BJ (cell line): ENCODE measurements at regions not wholly inside any gene's neighbourhood (a gene's known extent, or its start where the extent isn't known, plus 50 kb on each side); places are given as distances from the start of the nearest gene placed in this dataset.

ENCODE experiments used
- CTCF ChIA-PET: fragments of 350-600 bp; formaldehyde crosslinking; extraction: SDS; loops from one replicate; lab custom pipeline; 2021; ENCODE audit warnings: antibody characterized with exemption, inconsistent platforms; lab: Yijun Ruan, JAX
- POLR2A ChIA-PET: fragments of 300-600 bp; sonication (Branson Sonifier 250); formaldehyde crosslinking; extraction: SDS; loops from one replicate; lab custom pipeline; 2021; ENCODE audit warnings: antibody characterized with exemption; lab: Charles Lee
- DNase-seq: peaks from one replicate; pipeline ENCODE4 v3.0.0-alpha.2; 2011; ENCODE audit warnings: low read depth
- H3K27me3 ChIP-seq: 2 replicates; pipeline ENCODE4 v1.6.0; 2011; ENCODE audit warnings: low read length; ENCODE audit not compliant: control insufficient read depth, insufficient read depth
- H3K36me3 ChIP-seq: 2 replicates; pipeline ENCODE4 v1.5.1; 2011; ENCODE audit warnings: low read length; ENCODE audit not compliant: control insufficient read depth, insufficient read depth
- H3K4me3 ChIP-seq: 2 replicates; pipeline ENCODE4 v1.5.1; 2011; ENCODE audit warnings: low read depth, mild to moderate bottlenecking, control low read depth, low read length
- CTCF ChIP-seq: IDR thresholded peaks from 2 replicates; pipeline ENCODE4 v1.5.1; 2011; ENCODE audit warnings: low read depth, mild to moderate bottlenecking, control low read depth, inconsistent platforms, low read length, moderate library complexity; ENCODE audit not compliant: insufficient read depth

- POLR2A ChIA-PET, result no interaction called here
- no peaks in the 10 kb centered on the region; the same call in 1 of the 2 replicates for H3K27me3 ChIP-seq
- no peak overlapping the region for H3K4me3 ChIP-seq
- no peak for DNase-seq
- no peaks in the 10 kb centered on the region for H3K36me3 ChIP-seq
- TF ChIP-seq CTCF, result no peak
- CTCF ChIA-PET, result interaction anchor here (0.7 to 1.1 kb wide), 3 partner anchors 13 to 79 kb away, joined by 3 to 4 read pairs (median 4); no protein-coding TSS in a partner anchor
Measured at GRCh38 chr2:60628615-60629304, 75.3 kb upstream of the BCL11A start.

DNA sequence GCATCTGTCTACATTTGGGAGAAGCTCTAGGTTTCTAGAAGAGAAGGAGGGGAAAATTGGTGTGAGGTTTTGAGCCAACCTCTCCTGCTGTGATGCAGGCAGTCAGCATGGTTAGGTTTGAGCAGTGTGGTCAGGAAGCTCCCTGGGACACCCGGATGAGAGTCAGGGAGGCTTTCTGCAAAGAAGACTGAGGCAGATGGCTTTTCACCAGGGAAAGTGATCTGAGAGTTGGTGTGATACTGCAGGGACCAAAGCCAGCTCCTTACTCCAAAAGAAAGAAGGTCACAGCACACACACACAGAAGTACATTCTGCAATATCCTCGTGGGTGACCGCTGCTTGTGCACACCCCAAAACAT is 75.8 kb upstream of the BCL11A start:
- Histone ChIP-seq H3K27me3 (no peaks in the 10 kb centered on the region; the same call in 1 of the 2 replicates), H3K4me3 (no peak overlapping the region), H3K36me3 (no peaks in the 10 kb centered on the region)
- TF ChIP-seq CTCF, result no peak
- no peak for DNase-seq
- CTCF ChIA-PET, result interaction anchor here (0.7 to 1.1 kb wide), 3 partner anchors 13 to 79 kb away, joined by 3 to 4 read pairs (median 4); no protein-coding TSS in a partner anchor
- POLR2A ChIA-PET, result no interaction called here

- Histone ChIP-seq H3K27me3 (peaks cover 2% of the 10 kb centered on the region; the same call in 1 of the 2 replicates), H3K4me3 (no peak overlapping the region), H3K36me3 (no peaks in the 10 kb centered on the region)
- ChIA-PET POLR2A (no interaction called here), CTCF (interaction anchor here (0.7 kb wide), 1 partner anchor 79 kb away, joined by 3 read pairs; no protein-coding TSS in a partner anchor)
- no peak for TF ChIP-seq CTCF
- DNase-seq, result no peak
Measured at GRCh38 chr2:60629801-60630385, 76.4 kb upstream of the BCL11A start.

DNA sequence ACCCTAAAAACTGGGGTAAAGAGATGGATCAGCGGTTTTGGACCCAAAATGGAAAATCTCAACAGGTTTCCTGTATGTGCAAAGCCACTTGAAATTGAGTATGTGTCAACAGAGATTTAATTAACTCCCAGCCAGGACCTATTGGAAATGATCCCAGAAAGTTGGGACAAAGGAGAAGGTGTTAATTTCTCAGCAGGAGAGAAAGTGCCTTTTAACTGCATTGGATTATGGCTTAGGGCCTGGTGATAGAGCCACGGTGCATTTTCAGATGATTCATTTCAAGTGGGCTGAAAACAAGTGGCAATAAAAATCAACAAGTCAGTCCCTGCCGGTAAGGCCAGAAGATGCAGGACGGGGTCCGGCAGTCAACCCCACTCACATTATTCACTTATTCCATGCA is 80.2 kb upstream of the BCL11A start:
- CTCF ChIA-PET, result no interaction called here
- Histone ChIP-seq H3K4me3 (no peak overlapping the region), H3K27me3 (peaks cover 2% of the 10 kb centered on the region; the same call in 1 of the 2 replicates), H3K36me3 (no peaks in the 10 kb centered on the region)
- POLR2A ChIA-PET, result no interaction called here
- no peak for TF ChIP-seq CTCF
- DNase-seq, result no peak

DNA sequence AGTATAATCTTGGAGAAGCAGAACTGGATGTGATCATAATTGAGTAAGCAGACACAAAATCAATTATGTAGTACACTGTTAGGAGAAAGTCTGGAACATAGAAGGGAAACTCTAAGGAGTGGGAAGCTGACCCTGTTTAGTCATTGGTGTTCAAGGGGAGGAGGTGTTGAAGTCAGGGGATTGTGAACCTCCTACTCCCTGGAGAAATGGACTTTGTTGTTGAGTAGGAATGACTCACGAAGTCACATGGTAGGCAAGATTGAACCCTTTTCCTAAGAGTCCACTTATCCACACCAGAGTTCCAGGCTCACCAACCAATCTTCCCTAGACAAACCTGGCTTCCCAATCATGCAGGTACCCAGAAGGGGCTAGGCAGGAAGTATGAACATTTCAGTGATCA is 81.0 kb upstream of the BCL11A start:
- ChIA-PET POLR2A (no interaction called here), CTCF (interaction anchor here (1.1 kb wide), 2 partner anchors 13 to 52 kb away, joined by 3 read pairs; no protein-coding TSS in a partner anchor)
- Histone ChIP-seq H3K4me3 (no peak overlapping the region), H3K36me3 (no peaks in the 10 kb centered on the region), H3K27me3 (peaks cover 2% of the 10 kb centered on the region; the same call in 1 of the 2 replicates)
- no peak for TF ChIP-seq CTCF
- no peak for DNase-seq
